ENCODE measurements at regions not wholly inside any gene's neighbourhood (a gene's known extent, or its start where the extent isn't known, plus 50 kb on each side); places are given as distances from the start of the nearest gene placed in this dataset.

- no peak for DNase-seq
- in situ Hi-C loops (cut with HindIII; ENCODE audit: low pct_ligation_motif_present, low pct_unique_long_range_greater_than_20kb, low sequenced_read_pairs): no loop called here
Observed at GRCh38 chr10:51023636-51024035, 50.7 kb upstream of the PRKG1 start.
